ENCODE measurements at regions not wholly inside any gene's neighbourhood (a gene's known extent, or its start where the extent isn't known, plus 50 kb on each side); places are given as distances from the start of the nearest gene placed in this dataset.
"Not testable (repeated sequence)": the region's sequence is repeated elsewhere in the genome, so short reads cannot be mapped to it uniquely, and the experiment has no call there.

DNA sequence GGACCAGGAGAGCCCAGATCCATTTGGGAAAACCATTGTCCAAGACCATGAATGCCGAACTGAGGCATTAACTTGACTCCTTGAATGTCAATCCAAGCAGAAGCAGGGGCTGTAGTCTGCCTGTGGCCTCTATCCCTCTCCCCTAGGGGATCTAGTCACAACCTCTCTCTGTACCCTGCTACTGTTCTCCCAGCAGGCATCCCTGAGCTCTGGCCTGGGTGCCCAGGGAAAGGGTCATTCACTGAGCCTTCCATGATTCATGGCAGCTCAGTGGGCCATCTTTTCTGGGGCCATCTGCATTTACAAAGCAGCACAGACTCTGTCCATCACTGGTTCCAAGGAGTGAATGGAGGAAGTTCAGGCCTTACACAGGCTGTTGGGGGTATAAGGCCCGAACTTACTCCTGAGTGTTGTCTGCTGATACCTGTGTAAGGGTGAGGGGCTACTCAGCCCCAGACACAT, 151.8 kb downstream of the ZFP36L2 start:
- no peak for DNase-seq

DNA sequence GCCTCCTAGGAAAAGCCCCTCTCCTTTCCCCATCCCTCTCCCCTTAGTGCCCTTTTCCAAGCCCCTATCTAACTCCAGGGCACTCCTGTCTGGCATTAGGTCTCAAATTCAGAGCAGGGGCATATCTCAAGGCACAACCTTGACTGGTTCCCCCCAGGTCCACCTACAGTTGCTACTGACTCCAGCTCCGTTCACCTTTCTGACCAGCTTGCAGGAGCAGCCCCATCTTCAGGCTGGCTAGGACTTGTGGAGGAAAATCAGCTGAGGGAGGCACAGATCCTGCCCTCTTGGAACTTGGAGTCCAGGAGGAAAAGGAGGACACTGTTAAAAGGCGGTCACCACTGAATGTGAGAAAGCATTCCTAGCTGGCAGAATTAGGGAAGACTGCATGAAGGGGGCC, 152.4 kb downstream of the ZFP36L2 start:
- DNase-seq: no peak

GRCh38 chr2:43073401-43073825, 153.0 kb downstream of the ZFP36L2 start:
- no peak for DNase-seq

GRCh38 chr2:43071599-43072550, 154.5 kb downstream of the ZFP36L2 start:
- DNase-seq: no peak

DNA sequence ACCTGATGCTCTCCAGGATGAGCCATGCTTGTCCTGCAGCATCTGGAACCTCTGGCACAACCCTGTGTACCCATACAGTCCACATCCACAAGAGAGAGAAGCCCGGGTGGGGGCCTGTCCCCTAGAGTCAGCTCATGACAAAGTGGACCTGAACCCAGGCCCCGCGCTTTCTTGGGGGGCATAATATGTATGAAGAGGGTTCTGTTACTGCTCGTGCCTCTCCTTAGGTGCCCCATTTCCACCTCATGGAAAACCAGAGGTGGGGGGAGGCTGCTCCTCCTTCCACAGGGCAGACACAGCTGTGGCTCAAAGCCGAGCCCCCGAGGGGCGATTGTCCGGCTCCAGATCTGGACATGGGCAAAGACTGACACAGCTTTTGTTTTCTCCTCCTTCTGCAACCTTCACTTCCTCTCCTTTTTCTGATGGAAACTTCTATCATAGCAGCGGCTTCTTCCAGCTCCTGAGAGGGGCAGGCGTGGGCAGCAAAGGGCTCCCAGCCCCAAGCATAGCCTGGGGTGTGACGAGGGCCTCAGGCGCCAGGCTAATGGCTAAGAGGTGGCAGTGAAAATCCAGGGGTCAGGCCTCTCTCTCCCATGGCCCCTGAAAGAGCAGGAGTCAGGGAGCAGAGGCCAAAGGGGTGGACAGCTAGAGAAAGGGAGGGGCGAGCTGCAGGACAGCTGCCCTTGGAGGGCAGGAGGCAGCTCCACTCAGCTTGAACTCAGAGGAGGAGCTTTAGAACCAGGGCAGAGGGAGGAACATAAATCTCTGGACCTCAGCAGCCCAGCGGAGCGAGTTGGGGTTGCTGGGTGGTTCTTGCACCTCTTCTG, 155.5 kb downstream of the ZFP36L2 start:
- no peak for DNase-seq

DNA sequence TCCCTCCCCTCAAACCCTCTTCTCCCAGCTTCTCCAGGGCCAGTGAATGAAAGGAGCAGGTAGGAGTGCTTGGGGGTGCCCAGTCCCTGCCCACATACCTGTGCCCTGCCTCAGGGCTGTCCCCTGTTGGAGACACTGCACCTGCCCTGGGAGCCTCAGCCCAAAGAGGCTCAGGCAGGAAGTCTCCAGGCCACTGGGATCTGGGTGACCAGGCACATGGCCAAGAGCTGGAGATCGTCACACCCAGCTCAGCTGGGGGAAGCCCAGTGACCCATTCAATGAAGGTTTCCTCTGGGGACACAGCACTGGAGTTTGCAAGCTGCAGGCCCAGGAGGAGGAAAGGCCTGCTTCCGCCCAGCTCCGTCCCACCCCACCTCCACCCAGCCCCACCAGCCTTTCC, 156.4 kb downstream of the ZFP36L2 start:
- peak in 1 of 56 donors; percentile 15 for DNase-seq

DNA sequence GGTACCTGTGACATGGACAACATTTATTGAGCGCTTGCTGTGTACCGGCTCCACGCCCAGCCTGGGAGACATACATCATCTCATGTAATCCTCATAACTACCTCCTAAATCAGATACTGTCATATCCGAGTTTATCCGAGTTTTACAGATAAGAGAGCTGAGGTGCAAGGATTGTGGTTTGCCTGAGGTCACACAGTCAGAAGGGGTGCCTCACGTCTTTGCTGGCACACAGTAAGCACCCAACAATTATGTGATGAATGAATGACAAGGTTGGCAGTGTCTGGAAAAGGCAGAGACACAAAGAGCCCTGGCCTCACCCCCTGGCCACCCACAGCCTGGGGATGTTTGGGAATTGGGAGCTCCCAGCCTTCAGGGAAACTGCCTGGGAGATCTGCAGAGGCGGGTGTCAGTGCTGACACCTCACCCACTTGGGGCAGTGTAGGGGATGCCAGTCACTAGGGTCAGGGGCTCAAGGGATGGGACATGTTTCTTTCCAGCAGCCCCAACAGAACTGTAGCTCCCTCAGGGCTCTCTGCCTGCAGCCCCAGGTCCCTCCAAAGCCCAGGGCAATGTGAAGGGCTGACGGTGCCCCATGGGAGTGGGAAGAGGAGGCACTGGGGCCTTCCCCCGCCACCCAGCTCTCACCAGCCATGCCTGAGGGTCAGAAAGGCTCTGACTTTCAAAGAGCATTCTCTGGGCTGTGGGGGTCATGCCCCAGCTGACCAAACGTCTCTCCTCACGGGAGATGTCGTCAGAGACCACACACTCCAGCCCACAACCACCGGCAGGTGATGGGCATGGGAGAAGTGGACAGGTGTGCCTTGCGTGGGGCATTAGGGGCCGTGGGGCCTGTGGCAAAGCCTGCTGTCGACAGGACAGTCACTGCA, 157.5 kb downstream of the ZFP36L2 start:
- DNase-seq: no peak

DNA sequence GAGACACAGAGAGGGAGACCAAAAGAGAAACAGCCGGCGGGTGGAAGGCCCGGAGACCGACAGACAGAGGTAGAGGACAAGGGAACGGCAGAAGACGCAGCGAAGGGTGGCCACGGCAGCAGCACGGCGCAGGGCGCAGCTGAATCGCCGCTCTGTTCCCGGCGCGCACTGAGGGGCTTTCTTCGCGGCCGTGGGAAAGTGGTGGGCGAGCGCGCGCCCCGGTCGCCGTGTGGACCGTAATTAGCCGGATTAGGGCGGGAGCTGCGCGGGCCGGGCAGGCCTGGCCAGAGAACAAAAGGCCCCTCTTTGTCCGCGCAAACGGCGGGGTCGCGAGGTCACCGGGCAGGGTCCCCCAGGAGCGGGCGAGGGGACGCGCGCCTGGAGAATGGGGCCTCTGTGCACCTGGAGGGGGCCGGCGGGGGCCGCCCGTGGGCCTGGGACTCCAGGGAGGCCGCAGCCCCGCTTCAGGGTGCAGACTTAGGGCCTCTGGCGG, 158.3 kb downstream of the ZFP36L2 start:
- peak in 1 of 56 donors; percentile 45 for DNase-seq

DNA sequence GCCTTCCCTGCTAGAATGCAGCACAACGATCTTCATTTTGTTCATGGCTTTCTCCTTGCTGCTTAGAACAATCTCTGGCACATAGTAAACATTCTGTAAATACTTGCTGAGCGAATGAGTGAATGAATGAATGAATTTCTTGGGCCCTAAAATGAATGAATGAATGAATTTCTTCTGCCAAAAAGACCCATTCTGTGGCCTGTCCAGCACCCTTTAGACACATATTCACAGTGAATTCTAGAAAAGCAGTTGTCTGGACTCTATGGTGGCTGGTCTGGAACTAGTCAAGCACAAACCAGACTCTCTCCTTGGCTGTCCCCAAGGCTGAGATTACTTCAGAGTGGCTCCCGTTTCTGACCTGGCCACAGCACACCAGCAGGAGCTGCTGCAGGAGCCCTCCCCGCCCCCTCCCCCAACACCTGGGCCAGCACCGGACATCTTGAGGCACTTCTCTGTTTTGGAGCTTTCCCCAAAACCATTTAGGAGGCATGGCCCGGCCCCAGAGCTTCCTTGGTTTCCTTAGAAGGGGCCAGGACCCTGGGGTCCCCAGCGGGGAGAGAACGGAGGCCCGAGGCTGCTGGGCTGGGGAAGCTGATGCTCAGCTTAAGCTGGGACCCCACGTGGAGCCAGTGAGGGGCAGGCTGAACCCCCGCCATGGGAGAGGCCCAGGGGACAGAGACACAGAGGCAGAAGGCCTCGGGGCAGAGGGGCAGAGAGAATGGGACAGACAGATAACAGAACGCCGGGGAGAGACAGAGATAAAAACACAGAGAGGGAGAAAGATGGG, 159.0 kb downstream of the ZFP36L2 start:
- no peak for DNase-seq

GRCh38 chr2:43066541-43067253, 159.7 kb downstream of the ZFP36L2 start:
- DNase-seq: not testable (repeated sequence)

DNA sequence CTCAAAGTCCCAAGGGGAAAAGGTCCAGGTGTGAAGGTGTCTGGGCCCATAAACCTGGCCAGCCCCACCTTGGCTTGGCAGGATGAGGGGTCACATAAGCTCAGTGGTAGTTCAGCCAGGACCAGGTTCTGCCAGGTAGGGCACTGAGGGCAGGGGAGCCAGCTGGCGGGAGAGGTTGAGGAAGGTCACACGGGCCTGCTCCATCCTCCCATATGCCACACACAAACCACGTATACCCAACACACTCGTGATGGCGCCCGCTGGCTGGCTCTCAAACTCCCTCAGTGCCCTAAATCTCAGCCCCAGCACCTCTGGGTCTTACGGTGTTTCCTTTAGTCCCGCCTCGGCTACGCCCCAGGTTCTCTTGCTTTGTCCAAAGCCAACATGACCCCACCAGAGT, 160.5 kb downstream of the ZFP36L2 start:
- DNase-seq: no peak

GRCh38 chr2:43065036-43065435, 161.4 kb downstream of the ZFP36L2 start:
- DNase-seq: no peak

DNA sequence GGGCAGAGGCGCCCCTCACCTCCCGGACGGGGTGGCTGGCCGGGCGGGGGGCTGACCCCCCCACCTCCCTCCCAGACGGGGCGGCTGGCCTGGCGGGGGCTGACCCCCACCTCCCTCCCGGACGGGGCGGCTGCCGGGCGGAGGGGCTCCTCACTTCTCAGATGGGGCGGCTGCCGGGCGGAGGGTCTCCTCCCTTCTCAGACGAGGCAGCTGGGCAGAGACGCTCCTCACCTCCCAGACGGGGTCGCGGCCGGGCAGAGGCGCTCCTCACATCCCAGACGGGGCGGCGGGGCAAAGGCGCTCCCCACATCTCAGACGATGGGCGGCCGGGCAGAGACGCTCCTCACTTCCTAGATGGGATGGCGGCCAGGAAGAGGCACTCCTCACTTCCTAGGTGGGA, 163.3 kb downstream of the ZFP36L2 start:
- DNase-seq: not testable (repeated sequence)

- DNase-seq: no peak
These were observed 164.3 kb downstream of the ZFP36L2 start for GRCh38 chr2:43062058-43062457.

- DNase-seq: no peak
These were observed 165.9 kb downstream of the ZFP36L2 start for GRCh38 chr2:43060390-43061016.

- peak in 52 of 56 donors; percentile 22 to 85 (median 65) for DNase-seq
These were observed 167.1 kb downstream of the ZFP36L2 start for GRCh38 chr2:43059183-43059897.

DNA sequence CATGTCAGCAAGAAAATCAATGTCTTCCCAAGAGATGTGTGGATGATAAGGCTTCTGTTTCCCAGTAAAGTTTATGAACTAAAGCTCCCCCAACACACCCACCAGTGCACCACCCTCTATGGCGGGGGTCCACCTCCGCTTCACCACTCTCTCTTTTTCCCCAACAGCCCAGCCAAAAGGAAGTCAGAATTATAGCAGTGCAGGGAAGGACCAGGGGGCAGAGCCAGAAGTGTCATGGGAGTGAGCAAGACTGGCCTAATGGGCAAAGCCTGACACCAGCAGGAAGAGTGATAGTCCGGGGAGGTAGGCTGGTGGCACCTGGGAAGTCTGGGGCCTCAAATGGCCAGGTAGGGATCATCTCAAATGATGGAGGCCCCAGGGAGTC, 167.7 kb downstream of the ZFP36L2 start:
- DNase-seq: no peak

Data from nucleus accumbens (tissue), 56 donors.